Inflammatory macrophage treated with lipopolysaccharide for 4 hours (primary cell): ENCODE measurements at regions not wholly inside any gene's neighbourhood (a gene's known extent, or its start where the extent isn't known, plus 50 kb on each side); places are given as distances from the start of the nearest gene placed in this dataset.
A peak's percentile ranks its signal among the peaks of the same experiment; 100 is the strongest.
"Not testable (repeated sequence)": the region's sequence is repeated elsewhere in the genome, so short reads cannot be mapped to it uniquely, and the experiment has no call there.

Experiments used
- DNase-seq: peaks from one replicate; pipeline ENCODE4 v3.0.0-alpha.2; 2020

GRCh38 chr4:108453366-108453765 lies 167.0 kb upstream of the RPL34 start:
- no peak for DNase-seq

- no peak for DNase-seq
Observed at GRCh38 chr4:108450236-108450898, 170.0 kb upstream of the RPL34 start.

DNA sequence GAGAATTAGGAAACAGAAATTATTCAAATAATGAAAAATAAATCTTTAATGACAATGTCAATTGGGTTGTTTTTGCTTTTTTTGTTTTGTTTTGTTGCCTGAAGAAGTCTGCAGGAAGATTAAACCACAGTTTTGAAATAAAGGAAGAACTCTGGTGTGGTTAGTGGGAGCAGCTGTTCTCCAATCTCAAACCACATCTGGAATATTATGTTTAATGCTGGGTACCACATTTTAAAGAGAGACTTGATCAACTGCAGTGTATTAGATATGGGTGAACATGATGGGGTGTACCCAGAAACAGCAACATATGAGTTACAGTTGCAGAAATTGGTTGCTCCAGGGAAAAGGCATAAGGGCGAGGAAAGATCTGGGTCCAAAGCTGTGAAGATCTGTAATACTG lies 171.2 kb upstream of the RPL34 start:
- DNase-seq = no peak

GRCh38 chr4:108446556-108446955 lies 173.8 kb upstream of the RPL34 start:
- no peak for DNase-seq

- no peak for DNase-seq
Observed at GRCh38 chr4:108445716-108446115, 174.7 kb upstream of the RPL34 start.

GRCh38 chr4:108443585-108443984 lies 176.8 kb upstream of the RPL34 start:
- DNase-seq = no peak

- no peak for DNase-seq
Observed at GRCh38 chr4:108433832-108434231, 186.5 kb upstream of the RPL34 start.

DNA sequence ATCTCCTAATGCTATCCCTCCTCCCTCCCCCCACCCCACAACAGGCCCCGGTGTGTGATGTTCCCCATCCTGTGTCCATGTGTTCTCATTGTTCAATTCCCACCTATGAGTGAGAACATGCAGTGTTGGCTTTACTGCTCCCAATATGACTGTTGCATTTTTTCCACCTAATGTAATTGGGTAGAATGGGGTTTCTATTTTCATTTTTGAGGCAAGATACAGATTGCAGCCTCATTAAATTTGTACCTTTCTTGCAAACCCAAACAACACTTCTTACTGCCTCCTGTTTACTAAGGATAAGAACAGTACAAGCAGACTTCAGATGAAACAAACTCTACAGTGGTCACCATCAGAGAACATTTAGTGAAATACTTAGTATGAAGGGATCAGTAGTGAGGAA lies 187.0 kb upstream of the RPL34 start:
- DNase-seq = not testable (repeated sequence)

DNA sequence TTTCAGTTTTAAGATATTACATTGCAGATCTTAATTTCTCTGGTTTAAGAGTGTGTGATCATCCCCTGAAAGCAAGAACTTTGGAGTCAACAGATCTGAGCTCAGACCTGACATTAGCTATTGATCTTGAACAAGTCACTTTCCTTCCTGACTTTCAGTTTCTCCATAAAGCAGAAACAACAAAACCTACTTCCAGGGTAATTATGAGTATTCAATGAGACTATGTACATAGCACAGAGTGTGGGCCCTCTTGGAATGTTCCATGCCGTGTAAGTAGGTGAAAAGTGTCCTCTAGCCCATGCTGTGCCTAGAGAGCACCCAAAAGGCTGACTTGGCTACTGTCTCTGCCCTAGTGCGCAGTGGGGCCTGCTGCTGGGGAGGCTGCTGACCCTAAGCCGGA lies 188.0 kb upstream of the RPL34 start:
- no peak for DNase-seq

GRCh38 chr4:108431986-108432385 lies 188.4 kb upstream of the RPL34 start:
- no peak for DNase-seq

GRCh38 chr4:108430921-108431320 lies 189.5 kb upstream of the RPL34 start:
- DNase-seq = no peak

GRCh38 chr4:108429662-108430061 lies 190.7 kb upstream of the RPL34 start:
- DNase-seq = peak; percentile 2

GRCh38 chr4:108428923-108429322 lies 191.5 kb upstream of the RPL34 start:
- no peak for DNase-seq

DNA sequence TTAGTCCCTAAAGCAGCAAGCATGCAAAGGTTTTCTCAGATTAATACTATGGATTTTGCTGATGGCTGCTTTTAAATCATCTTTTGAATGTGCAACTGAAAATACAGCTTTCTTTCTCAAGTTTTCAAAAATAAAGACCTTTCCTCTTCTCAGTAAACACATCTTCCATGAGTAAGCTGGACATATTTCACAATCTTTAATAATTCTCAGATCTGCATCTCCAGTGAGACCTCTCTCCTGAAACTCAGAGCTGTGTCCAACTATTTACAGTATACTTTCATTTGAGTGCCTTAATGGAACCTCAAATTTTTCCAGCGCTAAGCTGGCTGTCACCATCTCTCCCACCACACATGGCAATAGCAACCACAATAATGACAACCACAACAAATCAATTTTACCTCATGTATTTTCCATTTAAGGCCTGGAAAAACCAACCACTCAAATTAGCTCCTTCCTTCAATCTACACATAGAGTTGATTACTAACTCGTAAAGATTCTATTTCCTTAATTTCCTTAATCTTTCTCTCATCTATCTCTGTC lies 192.4 kb upstream of the RPL34 start:
- DNase-seq = no peak

DNA sequence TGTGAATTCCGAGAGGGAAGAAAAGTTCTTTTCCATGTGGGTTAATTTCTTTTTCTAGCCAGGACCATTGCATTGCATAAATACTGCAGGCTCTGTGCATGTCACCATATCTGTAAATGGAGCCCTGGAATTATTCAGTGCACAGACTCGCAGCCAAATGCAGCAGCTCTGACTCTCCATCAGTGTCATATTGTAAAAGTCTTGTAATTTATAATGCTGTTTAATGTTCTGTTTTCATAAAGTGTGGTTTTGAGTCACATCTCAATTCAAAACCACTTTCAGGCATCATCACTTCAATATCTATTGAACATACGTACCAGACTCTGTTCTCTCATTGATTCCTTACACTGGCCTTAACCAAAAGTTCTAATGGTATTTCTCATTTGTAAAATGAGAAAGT lies 193.9 kb upstream of the RPL34 start:
- no peak for DNase-seq

- no peak for DNase-seq
Observed at GRCh38 chr4:108425988-108426387, 194.4 kb upstream of the RPL34 start.

DNA sequence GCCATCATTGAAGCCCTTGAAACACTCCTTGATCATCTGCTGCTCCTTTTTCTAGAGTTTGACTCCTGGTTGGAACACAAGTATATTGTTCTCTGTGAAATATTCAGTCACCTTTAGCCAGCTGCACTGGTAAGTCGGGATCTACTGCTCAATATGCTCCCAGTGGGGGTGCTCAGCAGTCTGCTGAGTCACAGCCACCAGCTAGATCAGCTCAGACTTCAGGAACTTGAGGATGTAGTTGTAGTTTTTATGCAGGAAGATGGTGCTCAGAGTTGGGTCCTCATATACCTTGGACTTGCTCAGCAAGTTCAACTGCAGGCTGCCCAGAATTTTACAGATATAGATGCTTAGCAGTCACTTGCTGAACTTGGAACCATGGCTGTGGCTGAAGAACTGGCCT lies 202.5 kb upstream of the RPL34 start:
- no peak for DNase-seq

DNA sequence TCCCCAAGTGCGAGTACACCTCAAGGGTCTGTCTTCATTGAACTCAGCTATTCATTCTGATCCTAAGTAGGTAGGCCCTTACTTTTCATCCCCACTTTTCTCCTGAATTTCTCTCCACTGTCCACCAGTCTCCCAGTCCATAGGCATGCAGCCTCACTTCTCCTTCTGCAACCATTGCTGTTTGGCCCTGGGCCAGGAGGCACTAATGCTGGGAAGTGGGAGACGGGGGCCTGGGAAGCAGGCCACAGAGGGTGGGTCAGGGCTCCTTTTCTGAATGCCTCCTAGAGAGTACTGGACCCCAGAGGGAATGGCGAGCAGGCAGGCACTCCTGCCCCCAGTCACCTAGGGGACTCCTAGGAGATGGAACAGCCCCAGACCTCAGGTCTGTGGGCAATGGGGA lies 203.5 kb upstream of the RPL34 start:
- no peak for DNase-seq

- no peak for DNase-seq
Observed at GRCh38 chr4:108415389-108415788, 205.0 kb upstream of the RPL34 start.

DNA sequence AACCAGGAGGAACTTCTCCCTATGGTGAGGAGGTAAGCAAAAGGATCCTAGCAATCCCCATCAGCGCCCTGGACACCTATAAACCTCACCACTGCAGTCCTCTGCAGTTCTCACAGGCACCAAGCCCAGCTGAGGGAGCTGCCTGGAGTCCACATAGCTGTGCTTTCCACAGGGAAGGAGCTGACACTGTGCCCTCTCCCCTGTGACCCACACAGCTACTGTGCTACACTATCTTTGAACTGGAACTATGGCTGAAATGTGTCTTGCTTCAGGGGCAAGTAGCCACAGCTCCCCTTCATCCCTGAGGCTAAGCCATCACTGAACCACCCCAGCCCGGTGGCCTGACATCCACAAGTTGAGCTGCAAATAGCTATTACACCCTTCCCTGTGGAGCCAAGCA lies 208.5 kb upstream of the RPL34 start:
- no peak for DNase-seq

DNA sequence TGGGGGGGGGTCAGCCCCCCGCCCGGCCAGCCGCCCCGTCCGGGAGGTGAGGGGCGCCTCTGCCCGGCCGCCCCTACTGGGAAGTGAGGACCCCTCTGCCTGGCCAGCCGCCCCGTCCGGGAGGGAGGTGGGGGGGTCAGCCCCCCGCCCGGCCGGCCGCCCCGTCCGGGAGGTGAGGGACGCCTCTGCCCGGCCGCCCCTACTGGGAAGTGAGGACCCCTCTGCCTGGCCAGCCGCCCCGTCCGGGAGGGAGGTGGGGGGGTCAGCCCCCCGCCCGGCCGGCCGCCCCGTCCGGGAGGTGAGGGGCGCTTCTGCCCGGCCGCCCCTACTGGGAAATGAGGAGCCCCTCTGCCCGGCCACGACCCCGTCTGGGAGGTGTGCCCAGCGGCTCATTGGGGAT lies 210.7 kb upstream of the RPL34 start:
- not testable (repeated sequence) for DNase-seq

GRCh38 chr4:108405586-108405985 lies 214.8 kb upstream of the RPL34 start:
- no peak for DNase-seq

DNA sequence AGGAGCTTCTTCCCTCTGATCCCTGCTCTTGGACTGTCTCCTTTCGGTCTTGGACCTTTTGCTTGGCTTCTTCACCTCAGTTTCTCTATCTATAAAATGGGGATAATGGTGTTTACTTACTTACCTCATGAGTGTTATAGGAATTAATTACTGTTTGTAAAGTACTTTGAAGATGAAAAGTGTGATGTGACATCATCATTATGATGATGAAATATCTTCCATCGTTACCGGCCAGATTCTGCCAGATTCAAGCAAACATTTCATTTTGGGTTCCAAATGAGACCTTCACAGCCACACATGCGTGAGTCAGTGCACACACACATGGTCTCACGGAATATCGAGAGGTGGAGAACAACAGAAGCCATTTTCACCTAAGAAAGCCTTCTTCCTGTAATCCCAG lies 220.1 kb upstream of the RPL34 start:
- DNase-seq = no peak

- no peak for DNase-seq
Observed at GRCh38 chr4:108399610-108400265, 220.6 kb upstream of the RPL34 start.

- DNase-seq = no peak
Observed at GRCh38 chr4:108398836-108399235, 221.5 kb upstream of the RPL34 start.
